ENCODE measurements at regions not wholly inside any gene's neighbourhood (a gene's known extent, or its start where the extent isn't known, plus 50 kb on each side); places are given as distances from the start of the nearest gene placed in this dataset.

DNA sequence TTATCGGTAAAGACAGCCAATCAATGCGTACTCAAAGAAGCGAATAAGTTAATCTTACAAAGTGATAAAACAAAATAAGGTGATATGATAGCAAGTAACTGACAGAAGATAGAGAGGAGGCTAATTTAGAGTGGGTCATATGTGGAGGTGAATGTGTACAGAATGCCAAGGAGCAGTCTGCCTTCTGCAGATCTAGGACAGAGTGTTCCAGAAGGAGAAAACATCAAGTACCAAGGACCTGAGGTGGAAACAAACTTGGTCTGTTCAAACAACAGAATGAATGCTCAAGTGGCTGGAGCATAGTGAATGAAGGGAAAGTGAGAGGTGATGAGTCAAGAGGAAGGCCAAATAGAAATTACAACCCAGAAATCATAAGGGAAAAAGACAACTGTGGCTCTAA lies 170.3 kb upstream of the BMP4 start:
- intact Hi-C loops (cut with micrococcal nuclease): no loop called here

GRCh38 chr14:54127526-54127925 lies 170.9 kb upstream of the BMP4 start:
- Mint-ChIP-seq H3K9me3 (no peaks in the 10 kb centered on the region), H3K36me3 (ENCODE audit: low read depth) (no peaks in the 10 kb centered on the region), H3K27ac (no peak overlapping the region), H3K27me3 (no peaks in the 10 kb centered on the region), H3K4me3 (no peak overlapping the region), H3K4me1 (no peaks in the 10 kb centered on the region)
- no peak for DNase-seq
- intact Hi-C loops (cut with micrococcal nuclease): no loop called here

More for the DNA sequence above, 170.3 kb upstream of the BMP4 start:
- no peaks in the 10 kb centered on the region for H3K36me3 Mint-ChIP-seq (ENCODE audit: low read depth)
- no peaks in the 10 kb centered on the region for H3K9me3 Mint-ChIP-seq
- no peak overlapping the region for H3K4me3 Mint-ChIP-seq
- no peak for DNase-seq
- H3K4me1 Mint-ChIP-seq: no peaks in the 10 kb centered on the region
- H3K27ac Mint-ChIP-seq: no peak overlapping the region
- no peaks in the 10 kb centered on the region for H3K27me3 Mint-ChIP-seq

DNA sequence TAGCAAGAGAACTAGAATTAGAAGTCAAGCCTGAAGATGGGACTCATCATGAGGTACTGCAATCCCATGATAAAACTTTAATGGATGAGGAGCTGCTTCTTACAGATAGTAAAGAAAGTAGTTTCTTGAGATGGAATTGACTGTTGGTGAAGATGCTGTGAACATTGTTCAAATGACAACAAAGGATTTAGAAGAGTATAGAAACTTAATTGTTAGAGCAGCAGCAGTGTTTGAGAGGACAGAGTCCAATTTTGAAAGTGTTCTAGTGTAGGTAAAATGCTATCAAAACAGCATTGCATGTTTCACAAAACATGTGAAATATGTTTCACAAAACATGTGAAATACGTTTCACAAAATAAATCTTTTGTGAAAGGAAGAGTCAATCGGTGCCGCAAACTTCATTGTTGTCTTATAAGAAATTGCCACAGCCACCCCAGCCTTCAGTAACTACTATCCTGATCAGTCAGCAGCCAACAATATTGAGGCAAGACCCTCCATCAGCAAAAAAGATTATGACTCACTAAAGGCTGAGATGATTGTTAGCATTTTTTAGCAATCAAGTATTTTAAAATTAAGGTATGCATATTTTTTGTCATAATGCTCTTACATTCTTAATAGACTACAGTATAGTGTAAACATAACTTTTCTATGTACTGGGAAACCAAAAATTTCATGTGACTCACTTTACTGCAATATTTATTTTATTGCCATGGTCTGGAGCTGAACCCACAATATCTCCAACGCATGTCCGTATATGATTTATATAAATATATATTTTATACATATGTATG lies 173.4 kb upstream of the BMP4 start:
- H3K4me3 Mint-ChIP-seq: no peak overlapping the region
- intact Hi-C loops (cut with micrococcal nuclease): no loop called here
- H3K36me3 Mint-ChIP-seq (ENCODE audit: low read depth): no peaks in the 10 kb centered on the region
- H3K27ac Mint-ChIP-seq: no peak overlapping the region
- H3K27me3 Mint-ChIP-seq: peaks cover 2% of the 10 kb centered on the region
- H3K9me3 Mint-ChIP-seq: no peaks in the 10 kb centered on the region
- no peak for DNase-seq
- no peaks in the 10 kb centered on the region for H3K4me1 Mint-ChIP-seq

DNA sequence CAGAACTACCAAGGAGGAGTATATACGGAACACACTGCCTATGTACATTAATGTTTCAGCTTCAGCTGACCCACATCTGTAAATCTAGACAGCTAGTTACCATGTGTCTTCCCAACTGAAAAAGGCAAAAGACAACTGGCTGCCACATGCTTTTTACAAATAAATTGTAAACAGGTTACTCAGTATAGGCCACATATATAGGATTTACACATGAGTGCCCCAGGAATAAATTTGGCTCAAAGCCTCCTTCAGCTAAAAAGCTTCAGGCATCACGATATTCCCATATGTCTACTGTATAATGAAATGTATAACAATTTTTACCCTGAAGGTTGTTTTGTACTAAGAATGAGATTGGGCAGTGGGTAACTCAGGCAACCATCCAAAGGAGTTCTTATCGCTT lies 175.9 kb upstream of the BMP4 start:
- Mint-ChIP-seq H3K4me3 (no peak overlapping the region), H3K36me3 (ENCODE audit: low read depth) (no peaks in the 10 kb centered on the region), H3K4me1 (no peaks in the 10 kb centered on the region), H3K9me3 (no peaks in the 10 kb centered on the region), H3K27ac (no peak overlapping the region), H3K27me3 (peaks cover 2% of the 10 kb centered on the region)
- intact Hi-C loops (cut with micrococcal nuclease): no loop called here
- DNase-seq: no peak

- DNase-seq: no peak
- H3K36me3 Mint-ChIP-seq (ENCODE audit: low read depth): no peaks in the 10 kb centered on the region
- no peak overlapping the region for H3K27ac Mint-ChIP-seq
- H3K4me1 Mint-ChIP-seq: no peaks in the 10 kb centered on the region
- no peak overlapping the region for H3K4me3 Mint-ChIP-seq
- peaks cover 2% of the 10 kb centered on the region for H3K27me3 Mint-ChIP-seq
- no peaks in the 10 kb centered on the region for H3K9me3 Mint-ChIP-seq
- intact Hi-C loops (cut with micrococcal nuclease): no loop called here
Observed at GRCh38 chr14:54133896-54134295, 177.3 kb upstream of the BMP4 start.

GRCh38 chr14:54135804-54136280 lies 179.2 kb upstream of the BMP4 start:
- no peak overlapping the region for H3K4me3 Mint-ChIP-seq
- DNase-seq: no peak
- peaks cover 2% of the 10 kb centered on the region for H3K27me3 Mint-ChIP-seq
- H3K9me3 Mint-ChIP-seq: no peaks in the 10 kb centered on the region
- intact Hi-C loops (cut with micrococcal nuclease): no loop called here
- no peak overlapping the region for H3K27ac Mint-ChIP-seq
- no peaks in the 10 kb centered on the region for H3K36me3 Mint-ChIP-seq (ENCODE audit: low read depth)
- H3K4me1 Mint-ChIP-seq: no peaks in the 10 kb centered on the region

DNA sequence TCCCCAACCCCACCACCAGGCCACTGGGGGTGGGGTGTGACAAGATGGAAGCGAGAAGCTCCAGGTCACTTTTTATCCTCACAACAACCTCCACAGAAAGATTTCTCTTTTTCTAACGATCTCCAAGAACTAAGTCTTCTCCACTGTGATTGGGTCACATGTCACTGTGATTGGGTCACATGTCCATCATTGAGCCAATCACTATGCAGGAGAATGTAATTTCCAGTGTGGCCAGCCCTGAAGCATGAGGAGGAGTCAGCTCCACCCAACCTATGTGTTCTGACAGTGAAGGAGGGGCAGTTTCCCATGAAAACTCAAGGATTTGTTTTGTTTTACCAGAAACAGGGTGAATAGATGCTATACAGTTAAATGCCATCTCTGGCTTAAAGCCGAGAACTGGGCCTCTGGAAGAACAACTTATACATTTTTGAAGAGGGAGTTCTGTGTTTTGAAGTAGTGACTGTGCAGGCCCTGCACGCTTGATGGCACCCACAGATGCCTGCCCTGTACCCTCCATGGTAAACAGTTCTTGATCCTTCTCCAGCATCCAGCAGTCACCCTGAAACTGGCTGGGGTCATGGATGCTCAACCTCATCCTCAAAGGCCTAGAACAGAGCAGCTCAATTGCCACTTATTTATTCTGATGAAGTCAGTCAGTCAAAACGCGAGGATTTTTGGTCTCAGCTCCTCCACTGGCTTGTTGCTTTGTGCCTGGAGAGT lies 180.4 kb upstream of the BMP4 start:
- Mint-ChIP-seq H3K27ac (no peak overlapping the region), H3K36me3 (ENCODE audit: low read depth) (no peaks in the 10 kb centered on the region), H3K27me3 (peaks cover 2% of the 10 kb centered on the region), H3K4me3 (no peak overlapping the region), H3K4me1 (no peaks in the 10 kb centered on the region), H3K9me3 (no peaks in the 10 kb centered on the region)
- DNase-seq: no peak
- intact Hi-C loops (cut with micrococcal nuclease): no loop called here

GRCh38 chr14:54137614-54137961 lies 181.0 kb upstream of the BMP4 start:
- DNase-seq: no peak
- no peak overlapping the region for H3K4me3 Mint-ChIP-seq
- no peaks in the 10 kb centered on the region for H3K36me3 Mint-ChIP-seq (ENCODE audit: low read depth)
- no peaks in the 10 kb centered on the region for H3K9me3 Mint-ChIP-seq
- no peak overlapping the region for H3K27ac Mint-ChIP-seq
- intact Hi-C loops (cut with micrococcal nuclease): no loop called here
- peaks cover 2% of the 10 kb centered on the region for H3K27me3 Mint-ChIP-seq
- H3K4me1 Mint-ChIP-seq: no peaks in the 10 kb centered on the region

DNA sequence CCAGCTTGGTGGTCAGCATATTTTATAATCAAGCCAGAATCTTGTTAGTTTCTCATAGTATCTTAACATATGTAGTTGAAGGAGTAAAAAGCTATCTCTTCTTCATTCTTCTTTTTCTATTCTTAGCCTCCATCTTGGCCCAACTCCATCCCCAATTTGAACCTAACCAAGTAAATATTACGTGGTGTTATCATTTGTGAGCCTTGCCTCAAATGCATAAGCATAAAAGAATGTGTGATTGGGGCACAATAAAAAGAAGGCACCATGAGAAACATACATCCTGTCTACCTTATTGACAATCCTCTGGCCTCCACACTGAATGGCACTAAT lies 181.4 kb upstream of the BMP4 start:
- no peaks in the 10 kb centered on the region for H3K27me3 Mint-ChIP-seq
- intact Hi-C loops (cut with micrococcal nuclease): no loop called here
- no peak overlapping the region for H3K27ac Mint-ChIP-seq
- no peaks in the 10 kb centered on the region for H3K36me3 Mint-ChIP-seq (ENCODE audit: low read depth)
- no peaks in the 10 kb centered on the region for H3K4me1 Mint-ChIP-seq
- H3K9me3 Mint-ChIP-seq: no peaks in the 10 kb centered on the region
- no peak overlapping the region for H3K4me3 Mint-ChIP-seq
- no peak for DNase-seq

GRCh38 chr14:54138354-54139038 lies 181.9 kb upstream of the BMP4 start:
- no peaks in the 10 kb centered on the region for H3K4me1 Mint-ChIP-seq
- DNase-seq: no peak
- H3K27ac Mint-ChIP-seq: no peak overlapping the region
- peaks cover 2% of the 10 kb centered on the region for H3K27me3 Mint-ChIP-seq
- intact Hi-C loops (cut with micrococcal nuclease): no loop called here
- H3K9me3 Mint-ChIP-seq: no peaks in the 10 kb centered on the region
- H3K36me3 Mint-ChIP-seq (ENCODE audit: low read depth): no peaks in the 10 kb centered on the region
- no peak overlapping the region for H3K4me3 Mint-ChIP-seq

DNA sequence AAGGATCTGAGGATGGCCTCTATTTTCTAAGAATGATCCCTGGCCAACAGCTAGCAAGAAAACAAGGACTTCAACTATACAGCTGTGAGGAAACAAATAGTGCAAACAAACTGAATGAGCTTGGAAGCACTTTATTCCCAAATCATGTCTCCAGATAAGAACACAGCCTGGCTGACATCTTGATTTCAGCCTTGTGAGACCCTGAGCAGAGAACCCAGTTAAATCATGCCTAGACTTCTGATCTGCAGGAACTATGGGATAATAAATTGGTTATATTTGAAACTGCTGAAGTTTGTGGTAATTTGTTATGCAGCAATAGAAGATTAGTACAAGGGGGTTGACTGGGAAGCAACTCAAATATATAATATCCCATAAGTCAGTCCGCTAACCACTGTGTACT lies 183.9 kb upstream of the BMP4 start:
- Mint-ChIP-seq H3K27me3 (peaks cover 2% of the 10 kb centered on the region), H3K9me3 (no peaks in the 10 kb centered on the region), H3K4me1 (no peaks in the 10 kb centered on the region), H3K4me3 (no peak overlapping the region), H3K36me3 (ENCODE audit: low read depth) (no peaks in the 10 kb centered on the region), H3K27ac (no peak overlapping the region)
- no peak for DNase-seq
- intact Hi-C loops (cut with micrococcal nuclease): no loop called here

GRCh38 chr14:54146601-54147000 lies 190.0 kb upstream of the BMP4 start:
- no peaks in the 10 kb centered on the region for H3K36me3 Mint-ChIP-seq (ENCODE audit: low read depth)
- H3K9me3 Mint-ChIP-seq: peaks cover 7% of the 10 kb centered on the region
- peaks cover 2% of the 10 kb centered on the region for H3K27me3 Mint-ChIP-seq
- H3K27ac Mint-ChIP-seq: no peak overlapping the region
- no peak for DNase-seq
- no peaks in the 10 kb centered on the region for H3K4me1 Mint-ChIP-seq
- intact Hi-C loops (cut with micrococcal nuclease): no loop called here
- no peak overlapping the region for H3K4me3 Mint-ChIP-seq

DNA sequence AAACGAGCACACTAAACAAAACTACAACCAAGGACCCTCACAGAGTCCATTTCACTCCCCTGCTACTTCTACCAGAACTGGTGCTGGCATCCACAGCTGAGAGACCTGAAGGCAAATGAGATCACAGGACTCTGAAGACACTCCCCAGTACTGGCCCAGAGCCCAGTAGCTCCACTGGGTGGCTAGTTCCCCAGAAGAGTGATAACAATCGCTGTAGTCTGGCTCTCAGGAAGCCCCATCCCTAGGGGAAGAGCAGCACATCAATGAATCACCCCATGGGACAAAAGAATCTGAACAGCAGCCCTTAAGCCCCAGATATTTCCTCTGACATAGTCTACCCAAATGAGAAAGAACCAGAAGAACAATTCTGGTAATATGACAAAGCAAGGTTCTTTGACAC lies 190.7 kb upstream of the BMP4 start:
- Mint-ChIP-seq H3K36me3 (ENCODE audit: low read depth) (no peaks in the 10 kb centered on the region), H3K4me1 (no peaks in the 10 kb centered on the region), H3K27me3 (peaks cover 2% of the 10 kb centered on the region), H3K4me3 (no peak overlapping the region), H3K27ac (no peak overlapping the region), H3K9me3 (peaks cover 7% of the 10 kb centered on the region)
- no peak for DNase-seq
- intact Hi-C loops (cut with micrococcal nuclease): no loop called here

GRCh38 chr14:54147758-54148157 lies 191.1 kb upstream of the BMP4 start:
- DNase-seq: no peak
- H3K36me3 Mint-ChIP-seq (ENCODE audit: low read depth): no peaks in the 10 kb centered on the region
- peaks cover 2% of the 10 kb centered on the region for H3K27me3 Mint-ChIP-seq
- H3K4me1 Mint-ChIP-seq: no peaks in the 10 kb centered on the region
- H3K9me3 Mint-ChIP-seq: peaks cover 7% of the 10 kb centered on the region
- H3K27ac Mint-ChIP-seq: no peak overlapping the region
- H3K4me3 Mint-ChIP-seq: no peak overlapping the region
- intact Hi-C loops (cut with micrococcal nuclease): no loop called here
